GM21529 (cell line): ENCODE measurements at regions not wholly inside any gene's neighbourhood (a gene's known extent, or its start where the extent isn't known, plus 50 kb on each side); places are given as distances from the start of the nearest gene placed in this dataset.
A peak's percentile ranks its signal among the peaks of the same experiment; 100 is the strongest.

Experiments
- ATAC-seq: cut with Tn5 transposase; IDR thresholded peaks from one replicate; pipeline ENCODE4 v1.9.1; 2021; ENCODE audit not compliant: unreplicated experiment

DNA sequence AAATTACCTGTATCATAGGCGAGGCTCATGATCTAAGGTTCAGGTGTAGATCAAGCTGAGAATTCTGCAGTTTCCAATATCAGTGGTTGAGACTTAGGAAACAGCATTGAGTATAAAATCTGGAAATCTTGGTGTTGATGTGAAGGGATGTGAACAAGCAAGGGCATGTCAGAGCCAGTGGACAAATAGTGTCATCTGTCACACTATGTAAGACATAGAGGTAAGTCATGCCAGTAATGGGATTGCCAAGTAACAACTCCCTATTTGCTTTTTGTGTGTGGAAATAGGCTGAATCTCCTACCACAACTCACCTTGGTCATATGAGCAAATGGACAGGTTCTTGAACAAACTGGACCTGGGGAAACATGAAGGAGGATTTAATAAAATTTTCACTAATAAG, 334.5 kb upstream of the EMCN start:
- no peak for ATAC-seq

DNA sequence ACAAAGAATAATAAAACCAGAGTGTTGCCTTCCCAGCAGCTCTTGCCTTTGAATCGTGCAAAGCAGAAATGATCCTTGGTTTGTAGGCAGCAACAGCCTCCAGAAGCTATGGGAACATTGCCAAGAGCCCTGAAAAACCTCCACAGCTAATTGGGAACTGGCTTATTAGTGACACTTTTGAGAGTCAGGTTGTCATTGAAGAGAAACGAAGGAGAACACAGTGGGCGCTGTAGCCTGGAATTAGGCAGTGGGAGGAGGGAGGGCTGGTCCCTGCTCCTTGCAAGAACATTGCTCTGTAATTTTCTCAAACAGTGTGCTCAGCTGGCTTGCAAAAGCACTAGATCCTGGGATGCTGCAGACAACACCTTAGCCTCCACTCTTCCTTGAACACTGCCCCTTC, 331.5 kb upstream of the EMCN start:
- ATAC-seq, result no peak

DNA sequence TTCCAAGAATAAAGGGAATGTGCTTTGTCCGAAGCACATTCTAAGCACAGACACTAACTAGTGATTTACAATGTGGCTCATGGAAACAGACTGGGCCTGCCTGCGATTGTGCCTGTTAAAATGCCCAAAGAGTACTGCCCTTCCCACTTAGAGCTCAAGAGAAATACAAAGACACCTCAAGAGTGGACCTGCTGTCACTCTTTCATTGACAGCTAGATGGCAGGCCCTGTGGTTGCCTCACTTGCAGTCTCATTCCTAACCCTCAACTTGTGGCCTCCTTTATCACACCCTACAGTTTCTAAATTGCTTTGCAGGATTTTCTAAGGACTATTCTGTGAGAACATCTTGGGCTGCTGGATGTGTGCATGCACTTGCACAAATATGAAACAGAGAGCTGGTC, 331.0 kb upstream of the EMCN start:
- ATAC-seq, result peak; percentile 84

DNA sequence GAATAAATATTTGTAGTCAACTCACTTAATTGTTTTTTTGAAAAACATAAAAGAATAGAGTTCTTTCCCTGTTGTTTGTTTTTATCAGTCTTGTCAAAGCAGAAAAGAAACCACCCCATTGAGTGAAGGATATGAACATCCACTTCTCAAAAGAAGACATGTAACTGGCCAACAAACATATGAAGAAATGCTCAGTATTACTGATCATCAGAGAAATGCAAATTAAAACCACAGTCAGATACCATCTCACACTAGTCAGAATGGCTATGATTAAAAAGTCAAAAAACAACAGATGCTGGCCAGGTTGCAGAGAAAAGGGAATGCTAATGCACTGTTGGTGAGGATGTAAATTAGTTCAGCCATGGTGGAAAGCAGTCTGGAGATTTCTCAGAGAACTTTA, 326.1 kb upstream of the EMCN start:
- ATAC-seq, result peak; percentile 67

DNA sequence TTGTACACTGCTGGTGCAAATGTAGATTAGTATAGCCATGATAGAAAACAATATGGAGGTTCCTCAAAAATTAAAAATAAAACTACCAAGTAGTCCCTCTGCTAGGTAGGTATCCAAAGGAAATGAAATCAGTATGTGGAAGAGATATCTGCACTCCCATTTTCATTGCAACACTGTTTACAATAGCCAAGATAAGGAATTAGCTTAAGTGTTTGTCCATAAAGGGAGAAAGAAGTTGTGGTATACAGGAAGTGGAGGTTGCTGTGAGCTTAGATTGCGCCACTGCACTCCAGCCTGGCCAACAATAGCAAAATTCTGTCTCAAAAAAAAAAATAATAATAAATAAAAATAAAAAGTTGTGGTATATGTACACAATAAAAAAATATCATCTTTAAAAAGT, 325.0 kb upstream of the EMCN start:
- ATAC-seq, result no peak

DNA sequence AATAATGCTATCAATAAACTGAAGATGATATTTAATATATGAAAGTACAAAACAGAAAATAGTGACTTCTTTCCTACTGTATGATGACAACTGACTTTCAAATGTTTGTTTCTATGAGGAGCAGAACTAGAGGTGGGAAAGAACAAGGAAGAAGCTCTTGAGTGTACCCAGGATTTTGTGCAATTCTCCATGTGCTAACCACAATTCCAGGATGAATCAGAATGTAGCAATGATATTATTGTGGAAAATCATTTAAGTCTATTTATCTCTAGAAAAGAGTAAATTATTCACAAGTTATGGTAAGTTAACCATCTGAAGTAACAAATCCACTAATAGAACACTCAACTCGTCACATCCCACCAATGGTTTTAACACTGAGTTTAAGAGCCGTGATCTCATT, 324.1 kb upstream of the EMCN start:
- ATAC-seq, result no peak

DNA sequence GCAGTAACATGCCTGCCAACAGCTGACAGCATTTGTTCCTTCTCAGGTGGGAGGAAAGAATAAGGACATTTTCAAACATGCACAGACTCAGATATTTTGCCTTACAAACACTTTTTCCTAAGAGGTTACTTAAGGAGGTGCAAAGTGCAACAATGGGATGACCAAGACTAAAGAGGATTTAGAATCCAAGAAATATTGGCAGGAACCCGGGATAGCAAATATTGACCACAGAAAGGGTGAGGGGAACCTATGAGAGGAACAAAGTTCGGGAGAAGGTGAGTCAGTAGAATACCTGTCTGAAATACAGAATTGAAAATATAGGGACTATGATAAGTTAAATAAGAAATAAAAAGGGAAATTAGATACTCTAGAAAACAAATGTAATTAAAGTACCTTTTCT, 321.9 kb upstream of the EMCN start:
- ATAC-seq, result no peak

DNA sequence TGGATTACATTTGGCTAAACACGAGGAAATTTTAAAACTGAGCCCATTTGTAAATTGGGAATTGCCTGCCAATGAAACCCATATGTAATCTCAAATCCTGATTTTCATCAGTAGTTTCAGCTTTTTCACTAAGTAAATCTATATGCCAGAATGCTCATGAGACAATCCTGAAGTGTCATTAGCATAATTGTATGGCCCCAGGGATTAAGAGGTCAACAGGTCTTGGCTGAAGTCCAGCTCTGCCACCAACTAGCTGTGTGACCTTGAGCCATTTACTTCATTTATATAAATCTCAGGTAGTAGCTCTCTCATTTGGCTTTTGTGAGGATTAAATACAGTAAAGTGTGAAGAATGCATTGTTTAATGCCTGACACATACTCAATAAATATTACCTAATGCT, 320.5 kb upstream of the EMCN start:
- ATAC-seq, result no peak

DNA sequence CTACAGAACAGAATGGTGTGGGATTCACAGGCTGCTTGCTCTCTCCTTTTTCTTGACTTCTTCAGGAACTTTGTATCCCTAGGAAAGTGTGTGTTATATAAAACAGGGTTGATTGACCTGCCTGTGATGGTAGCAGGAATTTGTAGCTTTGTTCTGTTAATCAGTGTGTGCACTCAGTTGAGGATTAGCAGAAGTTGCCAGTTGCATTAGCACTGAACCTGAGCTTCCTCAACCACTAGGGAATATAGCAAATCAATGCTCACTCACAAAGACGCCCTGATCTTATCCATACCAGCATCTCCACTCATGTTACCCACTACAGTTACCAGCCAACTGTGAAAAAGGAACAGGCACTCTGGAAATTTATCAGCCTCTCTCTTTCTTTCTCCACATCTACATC, 319.1 kb upstream of the EMCN start:
- no peak for ATAC-seq

DNA sequence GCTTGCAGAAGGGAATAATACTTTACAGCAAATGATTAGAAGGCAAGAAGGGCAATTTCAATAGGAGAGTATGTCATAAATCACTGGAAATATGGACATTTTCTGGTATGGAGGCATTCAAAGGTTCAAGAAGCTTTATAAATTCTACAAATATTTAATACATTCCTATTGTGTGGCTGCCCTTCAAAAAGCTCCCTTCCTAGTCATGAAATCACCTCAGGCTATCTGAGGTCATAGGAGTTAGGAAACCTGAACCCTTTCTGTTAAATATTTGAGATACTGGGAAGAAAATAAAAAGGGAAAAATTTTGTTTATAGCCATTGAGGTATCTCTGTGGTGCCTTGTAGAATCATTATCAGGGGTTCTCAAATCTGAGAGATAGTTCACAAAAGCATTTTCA, 316.8 kb upstream of the EMCN start:
- no peak for ATAC-seq

DNA sequence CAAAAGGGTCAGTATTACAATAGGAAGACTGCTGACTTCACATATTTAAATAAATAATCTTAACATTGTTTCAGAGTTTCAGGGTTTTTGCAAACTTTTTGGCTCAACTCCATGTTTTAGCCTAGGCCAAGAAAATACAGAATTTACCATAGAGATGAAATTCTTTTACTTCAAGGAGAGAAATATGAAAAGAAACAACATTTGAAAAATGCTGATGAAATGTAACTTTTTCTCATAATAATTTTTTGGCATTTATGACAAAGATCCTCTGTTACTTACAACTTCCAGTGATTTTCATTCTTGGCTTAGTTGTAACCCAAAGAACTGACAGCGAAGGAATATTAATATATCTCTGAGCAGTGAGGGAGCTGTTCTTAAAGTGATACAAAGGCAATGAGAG, 316.1 kb upstream of the EMCN start:
- ATAC-seq, result no peak

DNA sequence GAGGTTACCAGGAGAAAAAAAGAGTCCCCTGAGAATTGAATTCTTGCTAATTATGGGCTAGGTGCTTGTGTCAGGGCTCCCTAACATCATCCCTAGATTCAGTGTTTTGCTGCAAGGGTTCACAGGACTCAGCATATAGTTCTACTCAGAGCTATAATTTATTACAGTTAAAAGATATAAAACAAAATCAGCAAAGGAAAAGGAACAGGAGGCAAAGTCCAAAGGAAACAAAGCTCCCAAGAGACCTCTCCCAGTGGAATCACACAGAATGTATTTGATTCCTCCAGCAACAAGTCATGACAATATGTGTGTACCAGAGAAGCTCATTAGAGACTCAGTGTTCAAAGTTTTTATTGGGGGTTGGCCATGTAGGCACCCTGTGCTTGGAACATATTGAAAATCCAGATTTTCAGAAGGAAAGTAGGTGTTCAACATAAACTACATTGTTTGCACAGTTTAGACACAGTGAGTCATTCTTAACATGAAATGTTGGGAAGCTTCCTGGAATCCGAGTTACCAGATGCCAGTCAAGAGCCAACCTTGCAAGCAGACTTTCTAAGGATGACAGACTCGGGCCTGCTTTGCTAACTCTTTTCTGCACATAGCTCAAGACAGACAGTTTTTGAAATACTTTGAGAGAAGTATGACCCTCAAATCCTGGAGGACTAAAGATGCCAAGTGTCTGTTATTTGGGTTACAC, 311.3 kb upstream of the EMCN start:
- no peak for ATAC-seq

DNA sequence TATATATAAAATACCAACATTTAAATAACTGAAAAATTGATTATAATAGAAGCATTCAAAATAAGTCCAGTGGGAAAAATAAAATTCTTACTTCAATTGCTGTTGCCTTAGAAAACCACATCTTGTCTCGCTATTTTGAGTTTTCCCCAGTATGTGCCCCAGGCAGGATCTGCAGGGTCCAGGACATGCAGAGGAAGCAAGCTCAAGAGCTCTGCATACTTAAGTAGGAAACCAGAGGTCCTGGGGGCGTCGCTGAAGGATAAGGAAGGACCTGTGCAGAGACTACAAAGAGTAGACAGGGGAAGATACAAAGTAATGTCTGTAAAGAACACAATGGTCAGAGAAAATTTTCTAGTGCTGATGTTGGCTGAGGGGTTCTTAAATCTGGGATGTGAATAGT, 310.5 kb upstream of the EMCN start:
- ATAC-seq, result no peak

DNA sequence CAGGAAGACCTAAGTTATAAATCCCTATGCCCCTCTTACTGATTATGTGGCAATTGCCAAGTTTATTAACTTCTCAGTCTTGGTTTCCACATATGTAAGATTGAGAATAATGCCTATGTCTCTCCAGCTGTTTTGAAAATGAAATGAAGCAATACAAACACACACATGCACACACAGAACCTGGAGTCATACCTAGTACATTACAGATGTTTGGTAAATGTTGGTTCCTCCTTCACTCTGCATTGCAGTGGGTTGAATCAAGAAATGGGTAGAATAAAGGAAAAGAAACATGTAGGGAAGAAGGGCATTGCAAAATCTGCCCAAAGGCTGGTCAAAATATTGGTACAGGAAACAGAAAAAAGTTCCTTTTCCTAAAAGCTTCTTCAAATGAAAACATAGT, 309.9 kb upstream of the EMCN start:
- ATAC-seq, result no peak

DNA sequence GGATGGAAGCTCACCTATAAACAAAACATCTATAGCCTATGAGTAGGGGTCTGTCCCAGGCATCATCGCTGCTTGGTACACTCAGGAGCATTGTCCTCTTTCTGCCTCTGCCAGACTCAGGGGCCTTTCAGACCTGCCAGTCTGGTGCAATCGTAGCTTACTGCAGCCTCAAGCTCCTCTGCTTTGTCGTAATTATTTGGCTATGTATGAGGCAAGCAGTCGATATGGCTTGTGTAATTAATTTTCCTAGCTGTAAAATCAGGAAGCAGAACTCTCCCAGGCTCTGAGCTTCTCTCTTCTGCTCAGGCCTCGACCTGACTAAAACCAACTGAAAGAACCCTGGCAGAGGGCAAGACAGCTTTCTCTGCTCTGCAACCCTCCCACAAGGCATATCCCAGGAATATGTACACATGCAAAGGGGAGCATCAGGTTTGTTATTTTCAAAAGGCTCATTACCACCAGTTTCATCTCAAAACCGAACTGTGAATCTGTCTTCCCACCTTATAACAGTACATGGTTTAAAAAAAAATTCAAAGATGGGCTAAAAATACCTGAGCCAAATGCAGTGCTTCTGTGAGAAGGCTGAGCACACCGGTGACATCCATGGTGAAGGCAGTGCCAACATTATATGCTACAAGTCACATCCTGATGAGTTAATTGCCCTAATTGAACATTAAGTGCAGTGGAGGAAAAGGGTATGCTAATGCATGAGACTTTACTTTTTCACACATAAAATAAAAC, 309.2 kb upstream of the EMCN start:
- no peak for ATAC-seq

DNA sequence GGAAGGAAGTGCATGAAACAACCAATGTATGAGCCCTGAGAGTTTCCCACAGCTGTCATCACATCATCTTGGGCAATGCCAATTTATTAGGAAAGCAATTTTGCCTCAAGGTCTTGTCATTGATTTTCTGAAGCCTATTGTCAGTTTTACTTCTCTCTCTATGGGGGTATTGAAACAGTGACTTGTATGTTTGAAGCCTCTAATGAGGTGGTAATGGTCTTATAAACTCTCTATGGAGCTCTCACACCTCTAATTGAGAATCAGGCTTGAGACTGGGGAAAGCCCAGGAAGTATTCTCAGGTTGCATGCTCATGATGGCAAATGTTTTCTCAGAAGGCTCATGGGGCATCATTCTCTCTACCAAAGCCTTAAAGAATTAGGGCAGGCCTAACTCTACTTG, 308.2 kb upstream of the EMCN start:
- ATAC-seq, result no peak

DNA sequence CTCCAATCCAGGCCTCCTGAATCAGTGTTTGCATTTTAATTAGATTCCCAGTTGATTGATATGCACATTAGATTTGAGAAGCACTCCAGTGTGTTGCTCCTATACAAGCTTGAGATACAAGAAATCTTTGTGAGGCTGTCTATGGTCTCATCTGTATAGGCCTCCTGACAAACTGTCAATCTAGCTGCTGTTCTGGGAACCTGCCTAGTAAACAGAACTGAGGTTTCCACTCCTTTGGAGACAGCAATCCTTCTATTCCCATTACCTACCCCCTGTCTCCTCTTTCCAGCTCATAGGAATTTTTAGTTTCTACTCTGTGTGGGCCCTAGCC, 306.1 kb upstream of the EMCN start:
- peak; percentile 14 for ATAC-seq

DNA sequence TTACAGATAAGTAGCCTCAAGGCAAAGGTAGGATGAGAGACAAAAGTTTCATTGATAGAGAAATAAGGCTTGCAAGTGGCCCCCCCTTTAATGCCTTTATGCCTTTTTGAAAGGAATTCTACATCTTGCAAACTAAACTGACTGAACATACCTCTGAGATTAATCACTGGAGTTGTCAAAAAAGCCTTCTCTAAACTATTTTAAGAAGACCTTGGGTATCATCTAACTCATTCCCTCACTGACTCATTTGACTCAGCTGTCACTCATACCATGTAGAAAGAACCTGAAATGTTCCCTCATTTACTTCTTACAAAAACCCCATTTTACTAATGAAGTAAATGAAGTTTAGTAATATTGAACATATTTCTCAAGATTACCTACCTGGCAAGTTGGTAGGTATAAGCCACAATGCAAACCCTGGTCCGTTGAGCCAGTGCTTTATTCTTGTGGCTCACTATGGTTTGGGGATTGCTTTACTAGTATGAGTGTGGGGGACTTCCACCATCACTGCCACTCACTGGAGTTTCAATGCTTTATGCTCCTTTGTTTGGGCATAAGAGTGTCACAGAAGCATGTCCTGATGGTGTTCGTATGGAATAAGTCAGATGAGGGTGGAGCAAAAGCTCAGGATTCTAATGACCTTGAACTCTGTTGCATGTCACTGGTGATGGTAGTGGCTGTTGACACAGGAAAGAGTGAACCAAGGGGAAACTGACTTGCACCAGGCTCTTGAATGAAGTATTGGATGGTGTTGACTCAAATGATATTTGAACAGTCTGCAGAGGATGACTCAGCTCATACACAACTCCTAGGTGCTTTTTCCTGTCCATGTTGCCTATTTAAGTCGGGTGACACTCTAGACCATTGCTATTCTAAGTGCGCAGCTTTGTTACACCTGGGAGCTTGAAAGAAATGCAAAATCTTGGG, 305.5 kb upstream of the EMCN start:
- ATAC-seq, result peak; percentile 84

DNA sequence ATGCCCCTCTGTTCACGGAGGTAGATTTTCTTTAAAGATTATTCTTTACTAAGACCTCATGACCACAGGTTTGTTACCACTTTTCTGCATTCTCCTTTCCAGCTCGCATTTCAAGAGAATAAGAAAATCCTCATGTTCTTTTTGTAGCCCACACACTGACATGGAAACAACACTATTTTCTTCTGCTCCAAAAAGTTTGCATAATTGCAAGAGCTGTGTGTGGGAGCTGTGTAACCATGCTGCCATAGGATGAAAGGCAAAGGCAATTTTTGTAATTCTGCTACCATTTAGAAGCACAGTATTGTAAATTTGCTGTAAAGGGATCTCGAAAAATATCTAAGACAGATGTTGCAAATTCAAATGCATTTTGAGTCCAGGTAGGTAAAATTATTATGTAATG, 302.4 kb upstream of the EMCN start:
- ATAC-seq, result no peak

DNA sequence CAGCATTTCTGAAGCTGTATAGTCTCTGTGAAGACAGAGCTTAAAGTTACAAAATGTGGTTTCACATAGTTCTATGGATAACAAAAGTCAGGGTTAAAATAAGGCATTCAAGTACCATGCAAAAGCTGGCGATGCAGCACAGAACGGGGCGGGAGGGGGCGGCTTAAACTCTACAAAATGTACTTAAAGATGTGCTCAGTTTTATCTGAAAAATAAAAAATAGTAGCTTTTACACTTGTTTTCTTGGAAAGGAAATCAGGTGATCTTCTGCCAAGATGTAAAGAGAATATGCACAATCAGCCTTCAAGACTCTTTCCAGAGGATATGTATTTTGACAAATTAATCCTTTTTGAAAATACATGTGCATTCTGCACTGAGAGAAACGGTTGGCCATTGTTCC, 301.7 kb upstream of the EMCN start:
- no peak for ATAC-seq

DNA sequence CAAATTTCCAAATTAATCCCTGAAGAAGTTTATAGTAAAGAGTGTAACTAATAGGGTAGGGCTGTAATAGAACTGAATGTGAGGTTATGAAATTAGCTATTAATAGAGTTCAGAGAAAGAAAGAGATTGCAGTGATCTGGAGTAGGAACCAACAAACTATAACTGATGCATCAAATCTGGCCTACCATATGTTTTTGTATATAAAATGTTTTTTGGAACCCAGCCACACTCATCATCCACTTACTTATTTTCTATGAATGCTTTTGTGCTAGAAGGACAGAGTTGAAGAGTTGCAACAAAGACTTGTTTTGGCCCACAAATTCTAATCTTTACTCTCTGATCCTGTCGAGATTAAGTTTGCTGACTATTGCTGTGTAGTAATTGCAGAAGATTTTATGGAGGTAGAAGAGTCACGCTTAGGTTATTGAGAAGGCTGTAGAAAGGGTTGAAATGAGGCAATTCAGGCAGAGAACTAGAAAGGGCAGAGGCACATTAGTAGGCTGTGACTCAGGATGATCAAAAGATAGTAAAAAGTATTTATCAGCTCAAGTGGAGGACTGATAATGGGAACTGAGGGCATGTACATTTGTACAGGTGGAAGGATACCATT, 298.7 kb upstream of the EMCN start:
- no peak for ATAC-seq

DNA sequence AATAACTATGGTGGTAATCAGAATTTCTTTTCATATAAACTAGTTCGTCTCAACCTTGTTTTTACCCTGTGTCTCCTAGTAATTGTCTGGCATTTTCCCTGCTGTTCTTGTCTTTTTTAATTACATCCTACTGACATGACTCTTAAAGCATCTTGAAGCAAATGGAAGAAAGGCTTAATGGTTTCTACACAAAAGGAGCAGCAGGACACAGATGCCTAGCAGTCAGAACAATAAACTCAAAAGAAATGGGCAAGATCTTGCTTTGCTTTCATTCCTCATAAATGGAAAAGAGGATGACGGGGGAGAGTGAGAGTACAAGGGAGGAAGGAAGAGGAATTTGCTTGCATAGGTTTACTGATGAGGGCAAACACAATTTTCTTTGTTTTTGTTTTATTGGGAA, 293.2 kb upstream of the EMCN start:
- ATAC-seq, result no peak
